GM23338 (cell line): ENCODE measurements at regions not wholly inside any gene's neighbourhood (a gene's known extent, or its start where the extent isn't known, plus 50 kb on each side); places are given as distances from the start of the nearest gene placed in this dataset.

Source experiments
- CREB1 ChIP-seq: fragments of 250-450 bp; sonication (Bioruptor Pico); IDR thresholded peaks from 2 replicates; pipeline ENCODE4 v1.5.0; 2020; ENCODE audit warnings: low read depth, mild to moderate bottlenecking, moderate library complexity
- ETS1 ChIP-seq: IDR thresholded peaks from 2 replicates; pipeline ENCODE4 v1.6.1; 2016; ENCODE audit warnings: antibody characterized with exemption
- EZH2 ChIP-seq: fragments of 200-600 bp; sonication (generic); IDR thresholded peaks from one replicate; pipeline ENCODE4 v1.8.0; 2017; ENCODE audit warnings: antibody characterized with exemption, mild to moderate bottlenecking, low read depth; ENCODE audit not compliant: unreplicated experiment
- EZH2phosphoT487 ChIP-seq: fragments of 200-600 bp; sonication (generic); IDR thresholded peaks from one replicate; pipeline ENCODE4 v1.8.1; 2018; ENCODE audit warnings: antibody characterized with exemption; ENCODE audit not compliant: unreplicated experiment
- JUNB ChIP-seq: IDR thresholded peaks from one replicate; pipeline ENCODE4 v1.6.1; 2016; ENCODE audit warnings: antibody characterized with exemption; ENCODE audit not compliant: unreplicated experiment
- NANOG ChIP-seq: IDR thresholded peaks from 2 replicates; pipeline ENCODE4 v1.6.1; 2016; ENCODE audit warnings: antibody characterized with exemption, borderline replicate concordance
- POLR2AphosphoS5 ChIP-seq: IDR thresholded peaks from 2 replicates; pipeline ENCODE4 v1.6.1; 2016; ENCODE audit warnings: antibody characterized with exemption, low read depth
- ZNF331 ChIP-seq: fragments of 250-450 bp; sonication (Bioruptor Pico); IDR thresholded peaks from 2 replicates; pipeline ENCODE4 v1.5.0; 2020; ENCODE audit warnings: low read depth, mild to moderate bottlenecking, moderate library complexity
- TF ChIP-seq, protein P1 (sequence below), 2 experiments: fragments of 200-600 bp in 1 of 2; sonication (generic) in 1 of 2; conservative IDR thresholded peaks; 2 replicates each; pipeline versions ENCODE4 v1.5.1 to v1.6.1; 2016 to 2017; ENCODE audit warnings: antibody characterized with exemption in 2 of 2, low read depth in 2 of 2, mild to moderate bottlenecking in 2 of 2, moderate library complexity in 1 of 2
- TF ChIP-seq, protein P2 (sequence below): IDR thresholded peaks from one replicate; pipeline ENCODE4 v1.6.1; 2018; ENCODE audit warnings: antibody characterized with exemption; ENCODE audit not compliant: unreplicated experiment

- TF ChIP-seq POLR2AphosphoS5 (no peak), CREB1 (CRISPR knock-in tag) (no peak), EZH2 (no peak), ETS1 (no peak), ZNF331 (CRISPR knock-in tag) (no peak), EZH2phosphoT487 (no peak), JUNB (no peak), NANOG (no peak)
- TF ChIP-seq, protein P1, sequence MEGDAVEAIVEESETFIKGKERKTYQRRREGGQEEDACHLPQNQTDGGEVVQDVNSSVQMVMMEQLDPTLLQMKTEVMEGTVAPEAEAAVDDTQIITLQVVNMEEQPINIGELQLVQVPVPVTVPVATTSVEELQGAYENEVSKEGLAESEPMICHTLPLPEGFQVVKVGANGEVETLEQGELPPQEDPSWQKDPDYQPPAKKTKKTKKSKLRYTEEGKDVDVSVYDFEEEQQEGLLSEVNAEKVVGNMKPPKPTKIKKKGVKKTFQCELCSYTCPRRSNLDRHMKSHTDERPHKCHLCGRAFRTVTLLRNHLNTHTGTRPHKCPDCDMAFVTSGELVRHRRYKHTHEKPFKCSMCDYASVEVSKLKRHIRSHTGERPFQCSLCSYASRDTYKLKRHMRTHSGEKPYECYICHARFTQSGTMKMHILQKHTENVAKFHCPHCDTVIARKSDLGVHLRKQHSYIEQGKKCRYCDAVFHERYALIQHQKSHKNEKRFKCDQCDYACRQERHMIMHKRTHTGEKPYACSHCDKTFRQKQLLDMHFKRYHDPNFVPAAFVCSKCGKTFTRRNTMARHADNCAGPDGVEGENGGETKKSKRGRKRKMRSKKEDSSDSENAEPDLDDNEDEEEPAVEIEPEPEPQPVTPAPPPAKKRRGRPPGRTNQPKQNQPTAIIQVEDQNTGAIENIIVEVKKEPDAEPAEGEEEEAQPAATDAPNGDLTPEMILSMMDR (conservative IDR thresholded peaks at IDR 0.05; ENCODE audit: low read depth in 2 of 2), result no peak
- TF ChIP-seq, protein P2, sequence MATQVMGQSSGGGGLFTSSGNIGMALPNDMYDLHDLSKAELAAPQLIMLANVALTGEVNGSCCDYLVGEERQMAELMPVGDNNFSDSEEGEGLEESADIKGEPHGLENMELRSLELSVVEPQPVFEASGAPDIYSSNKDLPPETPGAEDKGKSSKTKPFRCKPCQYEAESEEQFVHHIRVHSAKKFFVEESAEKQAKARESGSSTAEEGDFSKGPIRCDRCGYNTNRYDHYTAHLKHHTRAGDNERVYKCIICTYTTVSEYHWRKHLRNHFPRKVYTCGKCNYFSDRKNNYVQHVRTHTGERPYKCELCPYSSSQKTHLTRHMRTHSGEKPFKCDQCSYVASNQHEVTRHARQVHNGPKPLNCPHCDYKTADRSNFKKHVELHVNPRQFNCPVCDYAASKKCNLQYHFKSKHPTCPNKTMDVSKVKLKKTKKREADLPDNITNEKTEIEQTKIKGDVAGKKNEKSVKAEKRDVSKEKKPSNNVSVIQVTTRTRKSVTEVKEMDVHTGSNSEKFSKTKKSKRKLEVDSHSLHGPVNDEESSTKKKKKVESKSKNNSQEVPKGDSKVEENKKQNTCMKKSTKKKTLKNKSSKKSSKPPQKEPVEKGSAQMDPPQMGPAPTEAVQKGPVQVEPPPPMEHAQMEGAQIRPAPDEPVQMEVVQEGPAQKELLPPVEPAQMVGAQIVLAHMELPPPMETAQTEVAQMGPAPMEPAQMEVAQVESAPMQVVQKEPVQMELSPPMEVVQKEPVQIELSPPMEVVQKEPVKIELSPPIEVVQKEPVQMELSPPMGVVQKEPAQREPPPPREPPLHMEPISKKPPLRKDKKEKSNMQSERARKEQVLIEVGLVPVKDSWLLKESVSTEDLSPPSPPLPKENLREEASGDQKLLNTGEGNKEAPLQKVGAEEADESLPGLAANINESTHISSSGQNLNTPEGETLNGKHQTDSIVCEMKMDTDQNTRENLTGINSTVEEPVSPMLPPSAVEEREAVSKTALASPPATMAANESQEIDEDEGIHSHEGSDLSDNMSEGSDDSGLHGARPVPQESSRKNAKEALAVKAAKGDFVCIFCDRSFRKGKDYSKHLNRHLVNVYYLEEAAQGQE, result no peak
Observed at GRCh38 chr1:115402753-115403184, 64.7 kb upstream of the NGF start.
